ENCODE measurements at regions not wholly inside any gene's neighbourhood (a gene's known extent, or its start where the extent isn't known, plus 50 kb on each side); places are given as distances from the start of the nearest gene placed in this dataset.

DNA sequence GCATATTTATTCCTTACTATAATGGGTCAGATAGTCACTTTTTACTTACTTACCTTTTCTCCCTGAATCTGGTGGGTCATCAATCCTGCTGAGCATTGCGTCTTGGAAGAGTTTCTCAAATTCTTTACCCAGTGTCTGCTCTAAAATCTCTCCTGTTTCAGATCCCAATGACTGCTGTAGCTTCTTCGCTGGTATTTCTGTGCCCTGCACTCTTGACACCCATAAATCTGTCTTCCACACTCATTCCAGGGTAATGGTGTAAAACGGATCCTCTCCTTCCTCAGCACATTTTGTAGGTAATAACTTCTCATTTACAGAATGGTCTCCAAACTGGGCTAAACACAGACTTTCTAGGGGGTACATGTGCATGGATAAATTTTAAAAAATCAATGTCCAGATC, 407.4 kb downstream of the DMAC1 start:
- WGBS (ENCODE audit: extremely low coverage, insufficient coverage, insufficient read length), result no CpG with 5 or more reads among the region's 3 CpGs
- Histone ChIP-seq H4K12ac (ENCODE audit: low read depth, low read length) (no peak overlapping the region), H3K27ac (ENCODE audit: low read depth, low read length) (no peak overlapping the region), H2BK5ac (ENCODE audit: low read depth, low read length, poor library complexity) (no peak overlapping the region), H3K14ac (ENCODE audit: low read length) (no peak overlapping the region), H3K4ac (ENCODE audit: low read depth, low read length) (no peak overlapping the region), H3K79me1 (ENCODE audit: low read length) (peaks cover 2% of the 10 kb centered on the region), H4K8ac (ENCODE audit: low read depth, low read length) (no peak overlapping the region), H3K18ac (ENCODE audit: low read length) (no peak overlapping the region), H2AK5ac (ENCODE audit: low read length) (no peak overlapping the region), H2BK12ac (ENCODE audit: low read length) (no peak overlapping the region), H3K23ac (ENCODE audit: low read length) (no peak overlapping the region), H2BK120ac (ENCODE audit: insufficient read depth, low read length, poor library complexity) (no peak overlapping the region), H3K27me3 (ENCODE audit: insufficient read depth, low read length) (no peaks in the 10 kb centered on the region), H3K4me3 (ENCODE audit: low read depth, low read length) (no peak overlapping the region), H3K36me3 (ENCODE audit: control insufficient read depth in 1 of 2, insufficient read depth in 2 of 2, low read length in 2 of 2) (no peaks in the 10 kb centered on the region), H3K9me3 (ENCODE audit: insufficient read depth, low read depth, low read length) (no peaks in the 10 kb centered on the region), H3K4me2 (ENCODE audit: low read length) (no peak overlapping the region), H4K91ac (ENCODE audit: low read depth, low read length) (no peak overlapping the region), H3K4me1 (ENCODE audit: control insufficient read depth in 1 of 2, insufficient read depth in 2 of 2, low read length in 2 of 2) (peaks cover 4 to 9% of the 10 kb centered on the region in 2 experiments), H3K9ac (ENCODE audit: low read length) (no peak overlapping the region), H2AFZ (ENCODE audit: insufficient read depth, low read length, poor library complexity) (no peak overlapping the region), H3K79me2 (ENCODE audit: control insufficient read depth, insufficient read depth, low read length, poor library complexity) (no peaks in the 10 kb centered on the region)
- no peak for DNase-seq

GRCh38 chr9:7388755-7389154, 410.8 kb downstream of the DMAC1 start:
- H3K4me1 ChIP-seq (ENCODE audit: control insufficient read depth in 1 of 2, insufficient read depth in 2 of 2, low read length in 2 of 2), result peaks cover 4 to 12% of the 10 kb centered on the region in 2 experiments
- DNase-seq, result no peak
- no peak overlapping the region for H3K18ac ChIP-seq (ENCODE audit: low read length)
- no peak overlapping the region for H3K4ac ChIP-seq (ENCODE audit: low read depth, low read length)
- no peak overlapping the region for H4K12ac ChIP-seq (ENCODE audit: low read depth, low read length)
- no peak overlapping the region for H4K8ac ChIP-seq (ENCODE audit: low read depth, low read length)
- no peaks in the 10 kb centered on the region for H3K36me3 ChIP-seq (ENCODE audit: control insufficient read depth in 1 of 2, insufficient read depth in 2 of 2, low read length in 2 of 2)
- H2BK12ac ChIP-seq (ENCODE audit: low read length), result no peak overlapping the region
- H3K23ac ChIP-seq (ENCODE audit: low read length), result no peak overlapping the region
- no peak overlapping the region for H3K27ac ChIP-seq (ENCODE audit: low read depth, low read length)
- no peak overlapping the region for H4K91ac ChIP-seq (ENCODE audit: low read depth, low read length)
- no peaks in the 10 kb centered on the region for H3K79me2 ChIP-seq (ENCODE audit: control insufficient read depth, insufficient read depth, low read length, poor library complexity)
- H3K4me2 ChIP-seq (ENCODE audit: low read length), result no peak overlapping the region
- H2BK120ac ChIP-seq (ENCODE audit: insufficient read depth, low read length, poor library complexity), result no peak overlapping the region
- H3K4me3 ChIP-seq (ENCODE audit: low read depth, low read length), result no peak overlapping the region
- H3K27me3 ChIP-seq (ENCODE audit: insufficient read depth, low read length), result no peaks in the 10 kb centered on the region
- no peaks in the 10 kb centered on the region for H3K9me3 ChIP-seq (ENCODE audit: insufficient read depth, low read depth, low read length)
- no CpG with 5 or more reads among the region's 1 CpG for WGBS (ENCODE audit: extremely low coverage, insufficient coverage, insufficient read length)
- no peak overlapping the region for H2BK5ac ChIP-seq (ENCODE audit: low read depth, low read length, poor library complexity)
- no peak overlapping the region for H3K9ac ChIP-seq (ENCODE audit: low read length)
- no peak overlapping the region for H2AFZ ChIP-seq (ENCODE audit: insufficient read depth, low read length, poor library complexity)
- H3K14ac ChIP-seq (ENCODE audit: low read length), result no peak overlapping the region
- peaks cover 2% of the 10 kb centered on the region for H3K79me1 ChIP-seq (ENCODE audit: low read length)
- H2AK5ac ChIP-seq (ENCODE audit: low read length), result no peak overlapping the region

GRCh38 chr9:7387840-7388239, 411.7 kb downstream of the DMAC1 start:
- WGBS (ENCODE audit: extremely low coverage, insufficient coverage, insufficient read length), result no CpG with 5 or more reads among the region's 5 CpGs
- H2AFZ ChIP-seq (ENCODE audit: insufficient read depth, low read length, poor library complexity), result no peak overlapping the region

DNA sequence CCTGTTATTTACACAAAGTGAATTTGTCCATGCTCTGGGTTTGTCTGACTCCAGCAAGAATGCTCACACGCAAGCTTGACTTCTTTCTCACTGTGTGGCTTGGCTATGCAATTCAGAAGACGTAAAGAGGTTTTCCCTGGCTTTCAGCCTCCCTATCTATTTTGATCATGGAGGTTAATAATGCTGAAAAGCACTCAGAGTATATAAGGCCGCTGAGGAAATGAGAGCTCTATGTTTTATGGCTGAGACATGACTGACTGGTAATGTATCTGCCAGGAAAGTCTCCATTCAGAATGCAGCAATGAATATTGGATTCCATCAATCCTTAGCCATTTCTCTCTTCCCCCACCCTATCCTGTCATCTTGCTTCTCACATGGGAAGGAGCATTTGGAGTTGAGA, 417.3 kb downstream of the DMAC1 start:
- Histone ChIP-seq H3K4me1 (ENCODE audit: control insufficient read depth in 1 of 2, insufficient read depth in 2 of 2, low read length in 2 of 2) (peaks cover 0 to 5% of the 10 kb centered on the region in 2 experiments), H3K4me2 (ENCODE audit: low read length) (no peak overlapping the region), H3K79me1 (ENCODE audit: low read length) (no peaks in the 10 kb centered on the region), H2BK12ac (ENCODE audit: low read length) (no peak overlapping the region), H3K9ac (ENCODE audit: low read length) (no peak overlapping the region), H4K12ac (ENCODE audit: low read depth, low read length) (no peak overlapping the region), H4K91ac (ENCODE audit: low read depth, low read length) (no peak overlapping the region), H3K4ac (ENCODE audit: low read depth, low read length) (no peak overlapping the region), H2AK5ac (ENCODE audit: low read length) (no peak overlapping the region), H3K36me3 (ENCODE audit: control insufficient read depth in 1 of 2, insufficient read depth in 2 of 2, low read length in 2 of 2) (no peaks in the 10 kb centered on the region), H3K9me3 (ENCODE audit: insufficient read depth, low read depth, low read length) (no peaks in the 10 kb centered on the region), H3K14ac (ENCODE audit: low read length) (no peak overlapping the region), H3K27ac (ENCODE audit: low read depth, low read length) (no peak overlapping the region), H3K18ac (ENCODE audit: low read length) (no peak overlapping the region), H3K27me3 (ENCODE audit: insufficient read depth, low read length) (no peaks in the 10 kb centered on the region), H3K4me3 (ENCODE audit: low read depth, low read length) (no peak overlapping the region), H4K8ac (ENCODE audit: low read depth, low read length) (no peak overlapping the region), H3K23ac (ENCODE audit: low read length) (no peak overlapping the region), H2BK5ac (ENCODE audit: low read depth, low read length, poor library complexity) (no peak overlapping the region), H3K79me2 (ENCODE audit: control insufficient read depth, insufficient read depth, low read length, poor library complexity) (no peaks in the 10 kb centered on the region), H2BK120ac (ENCODE audit: insufficient read depth, low read length, poor library complexity) (no peak overlapping the region), H2AFZ (ENCODE audit: insufficient read depth, low read length, poor library complexity) (no peak overlapping the region)
- WGBS (ENCODE audit: extremely low coverage, insufficient coverage, insufficient read length), result no CpG with 5 or more reads among the region's 3 CpGs
- no peak for DNase-seq

More at GRCh38 chr9:7387840-7388239, 411.7 kb downstream of the DMAC1 start:
- Histone ChIP-seq H4K91ac (ENCODE audit: low read depth, low read length) (peak overlapping the region; percentile 52), H2BK12ac (ENCODE audit: low read length) (no peak overlapping the region), H3K18ac (ENCODE audit: low read length) (no peak overlapping the region), H3K79me2 (ENCODE audit: control insufficient read depth, insufficient read depth, low read length, poor library complexity) (no peaks in the 10 kb centered on the region), H3K27me3 (ENCODE audit: insufficient read depth, low read length) (no peaks in the 10 kb centered on the region), H3K4ac (ENCODE audit: low read depth, low read length) (no peak overlapping the region), H2BK120ac (ENCODE audit: insufficient read depth, low read length, poor library complexity) (peak overlapping the region; percentile 18), H3K9me3 (ENCODE audit: insufficient read depth, low read depth, low read length) (no peaks in the 10 kb centered on the region), H3K4me1 (ENCODE audit: control insufficient read depth in 1 of 2, insufficient read depth in 2 of 2, low read length in 2 of 2) (peaks cover 4 to 12% of the 10 kb centered on the region in 2 experiments), H3K4me3 (ENCODE audit: low read depth, low read length) (no peak overlapping the region), H2BK5ac (ENCODE audit: low read depth, low read length, poor library complexity) (peak overlapping the region; percentile 22), H4K12ac (ENCODE audit: low read depth, low read length) (no peak overlapping the region), H3K9ac (ENCODE audit: low read length) (no peak overlapping the region), H3K14ac (ENCODE audit: low read length) (no peak overlapping the region), H2AK5ac (ENCODE audit: low read length) (no peak overlapping the region), H4K8ac (ENCODE audit: low read depth, low read length) (no peak overlapping the region), H3K23ac (ENCODE audit: low read length) (no peak overlapping the region), H3K27ac (ENCODE audit: low read depth, low read length) (peak overlapping the region; percentile 53), H3K79me1 (ENCODE audit: low read length) (peaks cover 2% of the 10 kb centered on the region), H3K36me3 (ENCODE audit: control insufficient read depth in 1 of 2, insufficient read depth in 2 of 2, low read length in 2 of 2) (no peaks in the 10 kb centered on the region), H3K4me2 (ENCODE audit: low read length) (no peak overlapping the region)
- DNase-seq, result no peak

Measured in trophoblast cell (in vitro differentiated cells and primary cell).